ENCODE measurements at regions not wholly inside any gene's neighbourhood (a gene's known extent, or its start where the extent isn't known, plus 50 kb on each side); places are given as distances from the start of the nearest gene placed in this dataset.

DNA sequence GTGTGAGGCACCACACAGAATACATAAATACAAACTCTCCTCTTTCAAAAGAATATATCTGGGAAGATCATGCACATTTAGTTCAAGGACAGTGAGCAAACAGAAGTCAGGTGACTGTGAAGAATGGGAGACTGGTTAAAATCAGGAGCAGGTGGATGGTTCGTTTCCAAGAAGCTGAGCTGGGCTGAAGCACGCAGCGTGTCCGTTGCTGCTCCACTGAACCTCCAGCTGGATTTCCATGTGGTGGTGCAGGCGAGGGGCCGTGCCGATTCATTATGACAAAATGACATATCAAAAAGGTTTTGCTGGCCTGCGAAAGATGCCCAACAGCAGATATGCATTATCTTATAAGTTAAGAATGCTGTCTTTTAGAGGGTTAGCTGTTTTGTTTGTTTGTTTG, 66.0 kb downstream of the OLIG1 start:
- H3K4me2 ChIP-seq (ENCODE audit: low read length) = no peak overlapping the region
- no peak overlapping the region for H3K4me3 ChIP-seq (ENCODE audit: low read length)
- no peaks in the 10 kb centered on the region for H3K27me3 ChIP-seq (ENCODE audit: insufficient read depth, low read length, poor library complexity)
- H2BK120ac ChIP-seq (ENCODE audit: low read depth, low read length) = no peak overlapping the region
- H3K79me2 ChIP-seq (ENCODE audit: control insufficient read depth, insufficient read depth, low read length) = no peaks in the 10 kb centered on the region
- H4K5ac ChIP-seq (ENCODE audit: low read length) = no peak overlapping the region
- no peak overlapping the region for H3K18ac ChIP-seq (ENCODE audit: low read length)
- H3K79me1 ChIP-seq (ENCODE audit: low read length) = no peaks in the 10 kb centered on the region
- no peak overlapping the region for H2BK5ac ChIP-seq (ENCODE audit: low read length)
- no peak overlapping the region for H2BK15ac ChIP-seq (replicated peaks; ENCODE audit: low read depth)
- H2AK5ac ChIP-seq (ENCODE audit: low read length) = no peak overlapping the region
- no peak overlapping the region for H3K4ac ChIP-seq (ENCODE audit: low read depth, low read length)
- no peak overlapping the region for H3K9ac ChIP-seq (ENCODE audit: low read length)
- no peak for DNase-seq
- WGBS (ENCODE audit: extremely low coverage, insufficient coverage, low lambda C conversion rate) = no CpG with 5 or more reads among the region's 8 CpGs
- H3K23ac ChIP-seq (ENCODE audit: low read length) = no peak overlapping the region
- no peak overlapping the region for H3K27ac ChIP-seq (ENCODE audit: low read depth, low read length)
- no peak overlapping the region for H3K56ac ChIP-seq (ENCODE audit: low read length)
- H3K36me3 ChIP-seq (ENCODE audit: control insufficient read depth, insufficient read depth, low read length) = no peaks in the 10 kb centered on the region
- H3K4me1 ChIP-seq (ENCODE audit: control insufficient read depth, low read depth, low read length) = peaks cover 2% of the 10 kb centered on the region
- H4K8ac ChIP-seq (ENCODE audit: low read depth, low read length) = no peak overlapping the region

DNA sequence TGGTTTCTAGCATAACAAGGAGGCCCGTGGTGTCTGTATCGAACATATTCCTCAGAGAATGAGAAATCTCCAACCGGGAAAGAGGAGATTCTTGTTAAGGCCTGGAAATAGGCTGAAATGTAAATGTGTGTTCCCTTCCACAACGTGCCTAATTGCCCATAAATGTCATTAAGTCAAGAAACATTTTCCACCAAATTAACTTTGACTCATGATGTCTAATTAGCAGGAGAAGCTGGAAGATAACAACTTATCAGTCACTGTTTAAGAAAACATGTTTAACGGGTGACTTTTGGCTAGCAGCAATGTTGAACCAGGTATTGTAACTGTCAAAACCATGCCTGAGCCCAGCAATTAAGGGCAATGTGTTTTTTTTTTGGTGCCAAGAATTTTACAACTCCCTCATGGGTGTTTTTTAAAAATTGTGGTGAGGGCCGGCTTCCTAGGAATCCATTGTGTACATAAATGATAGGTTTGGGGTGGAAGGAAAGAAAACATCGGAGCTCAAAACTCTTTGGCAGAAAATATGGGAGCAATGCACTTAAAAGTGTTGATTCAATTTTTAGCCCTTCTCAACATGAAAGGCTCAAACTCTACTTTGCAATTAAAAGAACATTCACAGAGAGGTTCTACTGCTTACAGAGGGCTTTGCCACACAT, 67.0 kb downstream of the OLIG1 start:
- no peak overlapping the region for H3K4me2 ChIP-seq (ENCODE audit: low read length)
- H3K4me1 ChIP-seq (ENCODE audit: control insufficient read depth, low read depth, low read length) = peaks cover 2% of the 10 kb centered on the region
- H3K23ac ChIP-seq (ENCODE audit: low read length) = no peak overlapping the region
- H2BK15ac ChIP-seq (replicated peaks; ENCODE audit: low read depth) = no peak overlapping the region
- no peak overlapping the region for H2BK120ac ChIP-seq (ENCODE audit: low read depth, low read length)
- H3K79me2 ChIP-seq (ENCODE audit: control insufficient read depth, insufficient read depth, low read length) = no peaks in the 10 kb centered on the region
- H3K27me3 ChIP-seq (ENCODE audit: insufficient read depth, low read length, poor library complexity) = no peaks in the 10 kb centered on the region
- DNase-seq = no peak
- no peaks in the 10 kb centered on the region for H3K79me1 ChIP-seq (ENCODE audit: low read length)
- no peak overlapping the region for H4K5ac ChIP-seq (ENCODE audit: low read length)
- H2AK5ac ChIP-seq (ENCODE audit: low read length) = no peak overlapping the region
- no peak overlapping the region for H3K4me3 ChIP-seq (ENCODE audit: low read length)
- no peak overlapping the region for H3K18ac ChIP-seq (ENCODE audit: low read length)
- H4K8ac ChIP-seq (ENCODE audit: low read depth, low read length) = no peak overlapping the region
- H3K36me3 ChIP-seq (ENCODE audit: control insufficient read depth, insufficient read depth, low read length) = no peaks in the 10 kb centered on the region
- no CpG with 5 or more reads among the region's 7 CpGs for WGBS (ENCODE audit: extremely low coverage, insufficient coverage, low lambda C conversion rate)
- H3K56ac ChIP-seq (ENCODE audit: low read length) = no peak overlapping the region
- no peak overlapping the region for H3K4ac ChIP-seq (ENCODE audit: low read depth, low read length)
- no peak overlapping the region for H2BK5ac ChIP-seq (ENCODE audit: low read length)
- H3K9ac ChIP-seq (ENCODE audit: low read length) = no peak overlapping the region
- H3K27ac ChIP-seq (ENCODE audit: low read depth, low read length) = no peak overlapping the region

DNA sequence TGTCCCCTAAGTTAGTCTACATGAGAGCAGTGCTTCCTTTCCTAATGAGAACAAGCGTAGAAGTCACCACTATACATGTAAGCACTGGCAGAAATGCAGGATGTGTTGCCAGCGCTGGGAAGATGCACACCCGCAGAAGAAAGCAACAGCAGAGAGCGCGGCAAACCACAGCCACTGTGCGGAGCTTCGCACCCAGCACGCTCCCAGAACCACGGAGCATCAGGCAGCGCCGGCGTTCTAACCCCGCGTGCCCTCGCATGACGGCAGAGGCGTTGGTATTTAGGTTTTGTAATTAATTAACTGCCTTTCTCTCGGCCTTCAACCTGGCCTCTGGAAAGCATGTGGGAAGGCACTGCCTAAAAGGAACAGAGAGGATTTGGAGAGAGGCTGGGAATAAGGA, 69.1 kb downstream of the OLIG1 start:
- Histone ChIP-seq H3K36me3 (ENCODE audit: control insufficient read depth, insufficient read depth, low read length) (no peaks in the 10 kb centered on the region), H4K5ac (ENCODE audit: low read length) (no peak overlapping the region), H3K4ac (ENCODE audit: low read depth, low read length) (no peak overlapping the region), H3K23ac (ENCODE audit: low read length) (no peak overlapping the region), H3K27me3 (ENCODE audit: insufficient read depth, low read length, poor library complexity) (no peaks in the 10 kb centered on the region), H4K8ac (ENCODE audit: low read depth, low read length) (no peak overlapping the region), H2BK120ac (ENCODE audit: low read depth, low read length) (no peak overlapping the region), H3K4me3 (ENCODE audit: low read length) (no peak overlapping the region), H3K56ac (ENCODE audit: low read length) (no peak overlapping the region), H3K9ac (ENCODE audit: low read length) (no peak overlapping the region), H3K4me1 (ENCODE audit: control insufficient read depth, low read depth, low read length) (peaks cover under 1% of the 10 kb centered on the region), H3K4me2 (ENCODE audit: low read length) (no peak overlapping the region), H3K27ac (ENCODE audit: low read depth, low read length) (no peak overlapping the region), H2BK5ac (ENCODE audit: low read length) (no peak overlapping the region), H2BK15ac (replicated peaks; ENCODE audit: low read depth) (no peak overlapping the region), H3K79me1 (ENCODE audit: low read length) (no peaks in the 10 kb centered on the region), H3K79me2 (ENCODE audit: control insufficient read depth, insufficient read depth, low read length) (no peaks in the 10 kb centered on the region), H3K18ac (ENCODE audit: low read length) (no peak overlapping the region), H2AK5ac (ENCODE audit: low read length) (no peak overlapping the region)
- WGBS (ENCODE audit: extremely low coverage, insufficient coverage, low lambda C conversion rate) = no CpG with 5 or more reads among the region's 18 CpGs
- no peak for DNase-seq

DNA sequence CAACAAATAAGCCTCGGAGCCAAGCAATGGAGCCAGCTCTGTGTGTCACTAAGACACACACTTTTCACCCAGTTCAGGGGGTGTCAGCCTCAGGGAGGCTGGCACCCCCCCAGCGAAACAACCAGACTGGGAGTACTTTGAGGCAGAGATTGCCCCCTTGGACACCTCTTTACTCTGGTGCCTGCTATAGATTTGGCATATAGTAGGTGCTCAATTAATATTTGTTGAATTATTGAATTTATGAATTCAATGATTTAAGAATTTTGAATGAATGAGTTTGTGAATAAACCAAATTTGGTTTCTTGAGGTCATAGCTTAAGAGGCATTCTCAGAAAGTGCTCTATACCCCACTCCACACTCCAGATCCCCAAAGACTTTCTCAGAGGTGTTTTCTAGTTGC, 70.3 kb downstream of the OLIG1 start:
- H3K79me1 ChIP-seq (ENCODE audit: low read length) = no peaks in the 10 kb centered on the region
- H2AK5ac ChIP-seq (ENCODE audit: low read length) = no peak overlapping the region
- no peak overlapping the region for H3K4ac ChIP-seq (ENCODE audit: low read depth, low read length)
- no peak overlapping the region for H3K18ac ChIP-seq (ENCODE audit: low read length)
- H3K27ac ChIP-seq (ENCODE audit: low read depth, low read length) = no peak overlapping the region
- no peaks in the 10 kb centered on the region for H3K4me1 ChIP-seq (ENCODE audit: control insufficient read depth, low read depth, low read length)
- no peaks in the 10 kb centered on the region for H3K79me2 ChIP-seq (ENCODE audit: control insufficient read depth, insufficient read depth, low read length)
- H4K5ac ChIP-seq (ENCODE audit: low read length) = no peak overlapping the region
- WGBS (ENCODE audit: extremely low coverage, insufficient coverage, low lambda C conversion rate) = no CpG with 5 or more reads among the region's 2 CpGs
- no peaks in the 10 kb centered on the region for H3K27me3 ChIP-seq (ENCODE audit: insufficient read depth, low read length, poor library complexity)
- no peak overlapping the region for H3K23ac ChIP-seq (ENCODE audit: low read length)
- no peak overlapping the region for H2BK15ac ChIP-seq (replicated peaks; ENCODE audit: low read depth)
- H2BK5ac ChIP-seq (ENCODE audit: low read length) = no peak overlapping the region
- H2BK120ac ChIP-seq (ENCODE audit: low read depth, low read length) = no peak overlapping the region
- no peak overlapping the region for H3K56ac ChIP-seq (ENCODE audit: low read length)
- H4K8ac ChIP-seq (ENCODE audit: low read depth, low read length) = no peak overlapping the region
- no peak for DNase-seq
- H3K36me3 ChIP-seq (ENCODE audit: control insufficient read depth, insufficient read depth, low read length) = no peaks in the 10 kb centered on the region
- H3K4me2 ChIP-seq (ENCODE audit: low read length) = no peak overlapping the region
- H3K4me3 ChIP-seq (ENCODE audit: low read length) = no peak overlapping the region
- H3K9ac ChIP-seq (ENCODE audit: low read length) = no peak overlapping the region

DNA sequence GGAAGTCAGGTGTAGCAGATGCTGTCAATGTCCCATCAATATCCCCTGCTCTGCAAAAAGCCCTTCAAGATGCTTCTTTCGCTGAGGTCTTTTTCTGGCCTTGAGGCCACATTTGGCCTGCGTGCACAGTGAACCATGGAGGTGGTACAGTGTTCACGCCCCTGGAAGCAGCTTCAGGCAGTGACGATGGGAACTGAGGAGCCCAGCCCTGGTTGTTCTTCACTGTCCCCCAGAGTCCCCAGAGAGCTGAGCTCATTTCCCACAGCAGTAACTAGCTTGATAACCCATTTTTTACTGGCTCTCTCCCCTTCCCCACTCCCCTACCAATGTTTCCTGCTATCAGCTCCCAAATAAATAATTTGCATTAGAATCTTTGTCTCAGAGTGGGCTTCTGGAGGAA, 76.5 kb downstream of the OLIG1 start:
- H2BK120ac ChIP-seq (ENCODE audit: low read depth, low read length) = no peak overlapping the region
- no peaks in the 10 kb centered on the region for H3K4me1 ChIP-seq (ENCODE audit: control insufficient read depth, low read depth, low read length)
- no peak overlapping the region for H3K18ac ChIP-seq (ENCODE audit: low read length)
- H3K23ac ChIP-seq (ENCODE audit: low read length) = no peak overlapping the region
- no peak overlapping the region for H3K4ac ChIP-seq (ENCODE audit: low read depth, low read length)
- H3K36me3 ChIP-seq (ENCODE audit: control insufficient read depth, insufficient read depth, low read length) = no peaks in the 10 kb centered on the region
- no peak overlapping the region for H2AK5ac ChIP-seq (ENCODE audit: low read length)
- DNase-seq = no peak
- no peak overlapping the region for H3K9ac ChIP-seq (ENCODE audit: low read length)
- no CpG with 5 or more reads among the region's 4 CpGs for WGBS (ENCODE audit: extremely low coverage, insufficient coverage, low lambda C conversion rate)
- no peaks in the 10 kb centered on the region for H3K27me3 ChIP-seq (ENCODE audit: insufficient read depth, low read length, poor library complexity)
- no peak overlapping the region for H3K27ac ChIP-seq (ENCODE audit: low read depth, low read length)
- no peak overlapping the region for H3K4me2 ChIP-seq (ENCODE audit: low read length)
- H2BK15ac ChIP-seq (replicated peaks; ENCODE audit: low read depth) = no peak overlapping the region
- no peak overlapping the region for H4K5ac ChIP-seq (ENCODE audit: low read length)
- H2BK5ac ChIP-seq (ENCODE audit: low read length) = no peak overlapping the region
- no peak overlapping the region for H3K56ac ChIP-seq (ENCODE audit: low read length)
- H4K8ac ChIP-seq (ENCODE audit: low read depth, low read length) = no peak overlapping the region
- no peaks in the 10 kb centered on the region for H3K79me1 ChIP-seq (ENCODE audit: low read length)
- no peaks in the 10 kb centered on the region for H3K79me2 ChIP-seq (ENCODE audit: control insufficient read depth, insufficient read depth, low read length)
- H3K4me3 ChIP-seq (ENCODE audit: low read length) = no peak overlapping the region

DNA sequence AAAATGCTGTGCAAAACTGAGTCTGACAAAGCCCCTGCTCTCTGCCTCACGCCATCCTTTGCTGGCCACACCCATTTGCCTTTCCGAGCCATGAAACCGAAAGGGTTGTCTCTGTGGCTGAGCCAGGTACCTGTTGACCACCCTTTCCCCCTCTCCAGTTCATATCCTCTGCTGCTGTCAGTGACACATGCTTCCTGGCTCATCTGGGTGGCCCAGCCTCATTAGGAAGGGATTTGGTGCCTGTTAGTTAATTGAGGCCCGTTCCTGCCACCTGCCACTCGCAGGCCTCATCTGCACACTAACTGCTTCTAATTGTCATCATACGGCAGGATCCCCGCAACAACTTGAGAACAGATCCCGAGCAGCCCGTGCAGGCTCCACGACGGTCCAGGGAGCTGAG, 79.2 kb downstream of the OLIG1 start:
- WGBS (ENCODE audit: extremely low coverage, insufficient coverage, low lambda C conversion rate) = no CpG with 5 or more reads among the region's 11 CpGs
- no peak overlapping the region for H2BK120ac ChIP-seq (ENCODE audit: low read depth, low read length)
- H4K5ac ChIP-seq (ENCODE audit: low read length) = no peak overlapping the region

More for the DNA sequence above, 79.2 kb downstream of the OLIG1 start:
- H3K79me2 ChIP-seq (ENCODE audit: control insufficient read depth, insufficient read depth, low read length) = no peaks in the 10 kb centered on the region
- H3K56ac ChIP-seq (ENCODE audit: low read length) = no peak overlapping the region
- H3K18ac ChIP-seq (ENCODE audit: low read length) = no peak overlapping the region
- no peaks in the 10 kb centered on the region for H3K4me1 ChIP-seq (ENCODE audit: control insufficient read depth, low read depth, low read length)
- no peak overlapping the region for H4K8ac ChIP-seq (ENCODE audit: low read depth, low read length)
- no peak overlapping the region for H2AK5ac ChIP-seq (ENCODE audit: low read length)
- H3K79me1 ChIP-seq (ENCODE audit: low read length) = no peaks in the 10 kb centered on the region
- H3K9ac ChIP-seq (ENCODE audit: low read length) = no peak overlapping the region
- no peak overlapping the region for H3K4ac ChIP-seq (ENCODE audit: low read depth, low read length)
- H3K4me2 ChIP-seq (ENCODE audit: low read length) = no peak overlapping the region
- H2BK5ac ChIP-seq (ENCODE audit: low read length) = no peak overlapping the region
- H3K27ac ChIP-seq (ENCODE audit: low read depth, low read length) = no peak overlapping the region
- DNase-seq = no peak
- no peaks in the 10 kb centered on the region for H3K27me3 ChIP-seq (ENCODE audit: insufficient read depth, low read length, poor library complexity)
- H3K36me3 ChIP-seq (ENCODE audit: control insufficient read depth, insufficient read depth, low read length) = no peaks in the 10 kb centered on the region
- no peak overlapping the region for H3K23ac ChIP-seq (ENCODE audit: low read length)
- H2BK15ac ChIP-seq (replicated peaks; ENCODE audit: low read depth) = no peak overlapping the region
- H3K4me3 ChIP-seq (ENCODE audit: low read length) = no peak overlapping the region
